GM20000 (cell line): ENCODE measurements at regions not wholly inside any gene's neighbourhood (a gene's known extent, or its start where the extent isn't known, plus 50 kb on each side); places are given as distances from the start of the nearest gene placed in this dataset.

Experiments used
- DNase-seq: peaks from one replicate; pipeline ENCODE4 v3.0.0; 2012; ENCODE audit warnings: low spot score
- CTCF ChIP-seq: IDR thresholded peaks from 2 replicates; pipeline ENCODE4 v1.5.1; 2012; ENCODE audit warnings: mild to moderate bottlenecking, control low read depth; ENCODE audit errors: extremely low read depth, missing control alignments

- no peak for TF ChIP-seq CTCF
- DNase-seq: no peak
Measured at GRCh38 chr20:60579941-60580515, 621.8 kb downstream of the CDH26 start.

- DNase-seq: no peak
- TF ChIP-seq CTCF: no peak
Measured at GRCh38 chr20:60581606-60582115, 623.4 kb downstream of the CDH26 start.

GRCh38 chr20:60583741-60584140 is 625.5 kb downstream of the CDH26 start:
- TF ChIP-seq CTCF: no peak
- no peak for DNase-seq

GRCh38 chr20:60584221-60584620 is 626.0 kb downstream of the CDH26 start:
- DNase-seq: no peak
- TF ChIP-seq CTCF: no peak

GRCh38 chr20:60585651-60586050 is 627.4 kb downstream of the CDH26 start:
- no peak for DNase-seq
- no peak for TF ChIP-seq CTCF

GRCh38 chr20:60586269-60587050 is 628.2 kb downstream of the CDH26 start:
- no peak for TF ChIP-seq CTCF
- no peak for DNase-seq

- no peak for TF ChIP-seq CTCF
Measured at GRCh38 chr20:60587986-60588385, 629.8 kb downstream of the CDH26 start.

More at GRCh38 chr20:60587986-60588385, 629.8 kb downstream of the CDH26 start:
- DNase-seq: no peak
